MCF 10A (cell line): ENCODE measurements at regions not wholly inside any gene's neighbourhood (a gene's known extent, or its start where the extent isn't known, plus 50 kb on each side); places are given as distances from the start of the nearest gene placed in this dataset.

Experiments
- BruUV-seq: library from RNA; stranded (reverse); fragments of 400-500 nt; replicated peaks from 2 replicates; lab custom pipeline; 2021; lab: Mats Ljungman, UMichigan
- CTCF ChIA-PET: fragments of 300-600 bp; sonication (Branson Sonifier 250); formaldehyde crosslinking; extraction: SDS; loops from one replicate; lab custom pipeline; 2021; ENCODE audit warnings: antibody characterized with exemption, inconsistent platforms; lab: Yijun Ruan, JAX
- POLR2A ChIA-PET: fragments of 300-600, 350-650 bp; sonication (Branson Sonifier 250); formaldehyde crosslinking; extraction: SDS; loops from one replicate; lab custom pipeline; 2020; ENCODE audit warnings: antibody characterized with exemption, inconsistent platforms; lab: Yijun Ruan, JAX
- DNase-seq: peaks from one replicate; pipeline ENCODE4 v3.0.0-alpha.2; 2018; ENCODE audit not compliant: unreplicated experiment
- H3K27ac Mint-ChIP-seq: one replicate; pipeline ENCODE4 v1.8.0; 2022; ENCODE audit warnings: mild to moderate bottlenecking, low read depth, mixed read lengths; ENCODE audit not compliant: unreplicated experiment
- H3K27me3 Mint-ChIP-seq: one replicate; pipeline ENCODE4 v1.8.0; 2022; ENCODE audit warnings: mixed read lengths; ENCODE audit not compliant: insufficient read depth, unreplicated experiment
- H3K36me3 Mint-ChIP-seq: one replicate; pipeline ENCODE4 v1.8.0; 2022; ENCODE audit warnings: mild to moderate bottlenecking, moderate library complexity, mixed read lengths; ENCODE audit not compliant: insufficient read depth, unreplicated experiment
- H3K4me1 Mint-ChIP-seq: one replicate; pipeline ENCODE4 v1.8.0; 2022; ENCODE audit warnings: mixed read lengths; ENCODE audit not compliant: insufficient read depth, unreplicated experiment
- H3K4me3 Mint-ChIP-seq: one replicate; pipeline ENCODE4 v1.8.0; 2022; ENCODE audit warnings: mild to moderate bottlenecking, moderate library complexity, mixed read lengths; ENCODE audit not compliant: unreplicated experiment
- H3K9me3 Mint-ChIP-seq: one replicate; pipeline ENCODE4 v1.8.0; 2022; ENCODE audit warnings: mixed read lengths; ENCODE audit not compliant: unreplicated experiment
- CTCF ChIP-seq: fragments of 200-600 bp; IDR thresholded peaks from one replicate; pipeline ENCODE4 v1.8.0; 2022; ENCODE audit warnings: antibody characterized with exemption, mild to moderate bottlenecking; ENCODE audit not compliant: unreplicated experiment
- intact Hi-C: fragments of 100-400 bp; cut with micrococcal nuclease; formaldehyde crosslinking; loops from 2 replicates; pipeline ENCODE4 v1.14.1; 2022

DNA sequence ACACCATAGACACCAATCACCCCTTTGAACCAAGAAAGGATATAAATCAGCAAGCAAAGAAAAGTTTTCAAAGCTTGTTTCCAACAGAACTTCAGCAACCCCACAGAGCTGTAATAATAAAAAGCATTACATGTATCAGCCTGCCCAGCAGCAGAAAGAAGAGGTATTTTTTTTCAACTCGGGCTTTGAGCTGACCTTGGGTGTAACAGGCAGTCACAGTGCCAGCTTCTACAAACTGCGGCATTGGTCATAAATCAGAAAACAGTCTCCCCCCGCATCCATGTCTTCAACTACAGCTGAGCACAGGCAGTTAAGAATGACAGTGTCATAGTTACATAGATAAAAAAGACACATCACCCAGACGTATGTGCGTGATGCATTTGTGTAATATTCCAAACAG is 671.0 kb upstream of the SLITRK1 start:
- no peak for TF ChIP-seq CTCF
- Mint-ChIP-seq H3K36me3 (no peaks in the 10 kb centered on the region), H3K27ac (no peak overlapping the region), H3K27me3 (no peaks in the 10 kb centered on the region), H3K9me3 (peaks cover 5% of the 10 kb centered on the region), H3K4me1 (no peaks in the 10 kb centered on the region), H3K4me3 (no peak overlapping the region)
- no peak for DNase-seq
- BruUV-seq: no TSS peak
- ChIA-PET POLR2A (no interaction called here), CTCF (no interaction called here)
- intact Hi-C loops: no loop called here

DNA sequence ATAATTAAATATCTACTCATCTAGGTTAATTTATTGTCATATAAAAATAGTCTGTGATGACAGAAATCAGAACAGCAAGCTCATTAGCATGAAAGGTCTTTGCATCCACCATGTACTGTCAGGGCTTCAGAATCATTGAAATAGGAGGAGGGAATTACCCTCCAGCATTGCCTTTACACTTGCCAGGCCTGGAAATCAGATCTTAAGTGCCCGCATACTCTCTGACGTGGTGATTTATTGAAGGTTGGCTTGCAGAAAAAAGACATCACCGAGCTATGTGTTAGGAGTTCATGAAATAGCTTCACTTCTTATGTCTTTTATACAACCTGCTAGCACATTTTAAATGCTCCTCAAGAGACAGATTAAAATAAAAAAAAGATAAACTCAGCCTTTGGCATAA is 661.7 kb upstream of the SLITRK1 start:
- Mint-ChIP-seq H3K9me3 (no peaks in the 10 kb centered on the region), H3K4me1 (no peaks in the 10 kb centered on the region), H3K36me3 (no peaks in the 10 kb centered on the region), H3K27ac (no peak overlapping the region), H3K4me3 (no peak overlapping the region), H3K27me3 (no peaks in the 10 kb centered on the region)
- ChIA-PET POLR2A (no interaction called here), CTCF (no interaction called here)
- intact Hi-C loops: no loop called here
- TF ChIP-seq CTCF: no peak
- BruUV-seq: no TSS peak
- DNase-seq: no peak

- no peak for TF ChIP-seq CTCF
- POLR2A ChIA-PET: no interaction called here
- Mint-ChIP-seq H3K9me3 (no peaks in the 10 kb centered on the region), H3K27me3 (no peaks in the 10 kb centered on the region), H3K27ac (no peak overlapping the region), H3K4me1 (no peaks in the 10 kb centered on the region), H3K4me3 (no peak overlapping the region), H3K36me3 (no peaks in the 10 kb centered on the region)
- DNase-seq: no peak
- no TSS peak for BruUV-seq
- CTCF ChIA-PET: interaction anchor here (0.7 kb wide), 1 partner anchor 122 kb away, joined by 3 read pairs; no protein-coding TSS in a partner anchor
- intact Hi-C loops: no loop called here
Observed at GRCh38 chr13:84542348-84542747, 660.1 kb upstream of the SLITRK1 start.

- H3K27me3 Mint-ChIP-seq: no peaks in the 10 kb centered on the region
- no peaks in the 10 kb centered on the region for H3K4me1 Mint-ChIP-seq
- no peak for TF ChIP-seq CTCF
- no peak overlapping the region for H3K27ac Mint-ChIP-seq
- no peaks in the 10 kb centered on the region for H3K36me3 Mint-ChIP-seq
- POLR2A ChIA-PET: no interaction called here
- no peak overlapping the region for H3K4me3 Mint-ChIP-seq
- no peak for DNase-seq
- intact Hi-C loops: no loop called here
- CTCF ChIA-PET: no interaction called here
- no TSS peak for BruUV-seq
- no peaks in the 10 kb centered on the region for H3K9me3 Mint-ChIP-seq
Observed at GRCh38 chr13:84536906-84537305, 654.6 kb upstream of the SLITRK1 start.
